DMS53 (cell line): ENCODE measurements at regions not wholly inside any gene's neighbourhood (a gene's known extent, or its start where the extent isn't known, plus 50 kb on each side); places are given as distances from the start of the nearest gene placed in this dataset.
"Not testable (repeated sequence)": the region's sequence is repeated elsewhere in the genome, so short reads cannot be mapped to it uniquely, and the experiment has no call there.

Source experiments
- DNase-seq: peaks from one replicate; lab custom pipeline; 2025; lab: John Stamatoyannopoulos, UW

DNA sequence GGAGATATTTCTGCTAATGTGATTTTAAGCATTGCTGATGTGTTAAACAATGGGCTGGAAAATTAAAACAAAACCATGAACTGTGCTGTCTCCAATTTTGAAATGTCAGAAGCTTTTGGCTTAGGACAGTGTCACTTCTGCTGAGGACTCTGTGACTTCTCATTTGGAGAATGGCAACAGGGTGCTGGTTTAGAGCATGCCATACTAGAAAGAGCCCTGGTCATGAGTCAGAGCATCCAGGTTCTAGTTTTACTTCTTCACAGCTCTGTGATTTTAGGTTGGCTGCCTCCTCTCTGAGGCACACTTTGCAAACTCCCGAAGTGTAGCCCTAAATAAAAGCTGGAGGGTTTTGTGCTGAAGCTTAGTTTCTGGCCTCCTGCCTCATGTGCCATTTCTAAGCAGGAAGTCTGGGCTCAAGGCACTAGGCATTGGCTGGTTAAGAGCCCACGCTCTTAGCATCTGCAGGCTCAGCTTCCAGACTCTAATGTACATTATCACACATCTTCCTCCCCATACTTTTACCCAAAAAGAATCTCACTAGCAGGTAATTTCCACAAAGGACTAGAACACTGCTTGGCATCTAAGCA, 193.8 kb downstream of the CNTN3 start:
- no peak for DNase-seq

DNA sequence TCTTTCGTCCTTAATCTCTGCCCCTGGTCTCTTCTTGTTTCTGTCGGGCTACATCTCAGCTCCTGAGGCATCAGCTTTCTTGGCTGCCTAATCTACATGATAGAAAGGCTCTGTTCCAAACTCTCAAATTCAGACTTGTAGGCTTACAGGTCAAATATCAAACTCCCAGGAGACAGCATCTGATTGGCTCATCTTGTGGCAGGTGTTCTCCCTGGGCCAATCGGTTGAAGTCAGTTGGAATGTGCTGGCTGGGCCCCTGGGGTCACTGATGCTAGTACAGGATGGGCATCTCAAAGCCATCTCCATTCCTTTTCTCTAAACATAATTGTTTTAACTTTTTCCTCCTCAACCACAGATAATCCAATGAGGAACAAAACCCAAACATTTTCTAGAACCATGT, 198.7 kb downstream of the CNTN3 start:
- no peak for DNase-seq

DNA sequence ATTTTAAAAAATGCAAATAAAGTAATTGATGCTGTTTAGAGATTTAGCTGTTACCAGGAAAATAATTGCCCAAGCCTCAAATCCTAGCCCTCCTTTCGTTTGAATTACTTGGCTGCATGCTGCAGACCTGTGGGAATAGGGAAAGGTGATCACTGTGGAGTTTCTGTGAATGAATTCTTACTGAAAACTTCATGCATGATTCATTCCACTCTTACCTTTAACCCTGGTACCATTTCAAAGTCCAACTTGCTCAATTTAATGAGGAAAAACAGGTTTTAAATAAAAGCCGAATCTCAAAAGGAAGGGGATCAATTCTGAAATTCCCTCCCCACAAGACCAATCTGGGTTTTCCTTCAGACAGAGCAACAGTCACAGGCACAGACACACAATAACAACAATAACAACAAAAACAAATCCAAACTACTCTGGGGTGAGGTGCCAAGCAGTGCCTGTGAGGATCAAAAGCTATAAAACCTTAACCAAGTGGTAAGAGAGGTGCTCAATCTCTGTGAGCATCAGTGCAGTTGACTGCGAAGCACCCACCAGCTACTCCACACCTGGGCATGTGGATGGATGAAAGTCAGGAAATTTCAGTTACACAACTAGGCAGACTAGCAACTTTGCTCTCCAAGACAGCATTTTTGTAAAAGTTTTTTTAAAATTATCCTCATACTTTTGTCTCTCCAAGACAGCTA, 200.8 kb downstream of the CNTN3 start:
- DNase-seq = no peak

GRCh38 chr3:74410276-74410941, 204.1 kb downstream of the CNTN3 start:
- no peak for DNase-seq

GRCh38 chr3:74409066-74409465, 205.4 kb downstream of the CNTN3 start:
- no peak for DNase-seq

DNA sequence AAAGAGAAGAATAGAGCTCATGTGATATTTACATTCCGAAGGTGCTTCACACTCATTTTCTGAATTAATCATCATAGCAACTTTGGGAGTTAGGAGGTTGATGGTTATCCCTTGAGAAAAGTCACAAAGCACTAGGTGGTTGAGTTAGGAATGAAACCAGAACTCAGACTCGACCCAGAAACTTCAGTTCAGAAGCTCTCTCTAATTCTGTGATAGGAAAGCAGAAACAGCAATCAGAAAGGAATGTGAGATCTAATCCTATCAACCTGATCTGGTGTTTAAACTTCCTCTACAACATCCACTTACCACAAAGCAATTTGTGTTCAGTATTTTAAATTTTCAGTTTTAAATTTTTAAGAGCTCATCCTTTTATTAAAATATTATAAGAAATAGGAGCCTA, 211.2 kb downstream of the CNTN3 start:
- DNase-seq = no peak

DNA sequence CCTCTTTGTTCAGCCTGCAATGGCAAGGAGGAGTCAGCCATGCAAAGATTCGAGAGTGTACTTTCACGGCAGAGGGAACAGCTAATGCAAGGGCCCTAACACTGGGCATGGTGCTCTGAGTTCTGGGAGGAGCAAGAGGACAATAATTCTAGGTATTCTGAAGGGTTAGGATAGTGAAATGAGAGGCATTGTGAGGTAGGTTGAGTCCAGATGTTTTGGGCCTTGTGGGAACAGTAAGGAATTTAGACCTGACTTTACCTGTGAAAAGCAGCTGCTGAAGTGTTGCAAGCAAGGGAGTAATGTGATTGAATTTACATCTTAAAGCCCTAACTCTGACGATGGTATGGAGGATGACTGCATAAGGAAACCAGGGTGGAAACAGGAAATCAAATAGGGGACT, 211.6 kb downstream of the CNTN3 start:
- DNase-seq = no peak

DNA sequence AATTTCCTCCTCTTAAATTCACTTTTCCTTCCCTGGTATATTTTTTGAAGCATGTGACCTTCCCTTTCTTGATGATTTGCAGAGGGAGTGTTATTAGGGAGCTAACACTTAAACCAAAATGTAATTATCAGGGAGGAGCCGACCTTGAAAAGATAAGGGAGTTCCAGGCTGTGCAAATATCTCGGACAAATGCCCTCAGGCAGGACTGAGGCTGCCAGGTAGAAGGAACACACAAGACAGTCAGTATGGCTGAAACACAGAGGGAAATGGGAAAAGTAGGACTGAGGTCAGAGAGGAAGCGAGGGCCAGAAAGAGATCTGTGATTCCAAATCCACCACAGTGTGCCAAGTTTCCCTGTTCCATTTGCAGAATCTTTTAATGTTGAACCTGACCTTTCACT, 221.0 kb downstream of the CNTN3 start:
- no peak for DNase-seq

DNA sequence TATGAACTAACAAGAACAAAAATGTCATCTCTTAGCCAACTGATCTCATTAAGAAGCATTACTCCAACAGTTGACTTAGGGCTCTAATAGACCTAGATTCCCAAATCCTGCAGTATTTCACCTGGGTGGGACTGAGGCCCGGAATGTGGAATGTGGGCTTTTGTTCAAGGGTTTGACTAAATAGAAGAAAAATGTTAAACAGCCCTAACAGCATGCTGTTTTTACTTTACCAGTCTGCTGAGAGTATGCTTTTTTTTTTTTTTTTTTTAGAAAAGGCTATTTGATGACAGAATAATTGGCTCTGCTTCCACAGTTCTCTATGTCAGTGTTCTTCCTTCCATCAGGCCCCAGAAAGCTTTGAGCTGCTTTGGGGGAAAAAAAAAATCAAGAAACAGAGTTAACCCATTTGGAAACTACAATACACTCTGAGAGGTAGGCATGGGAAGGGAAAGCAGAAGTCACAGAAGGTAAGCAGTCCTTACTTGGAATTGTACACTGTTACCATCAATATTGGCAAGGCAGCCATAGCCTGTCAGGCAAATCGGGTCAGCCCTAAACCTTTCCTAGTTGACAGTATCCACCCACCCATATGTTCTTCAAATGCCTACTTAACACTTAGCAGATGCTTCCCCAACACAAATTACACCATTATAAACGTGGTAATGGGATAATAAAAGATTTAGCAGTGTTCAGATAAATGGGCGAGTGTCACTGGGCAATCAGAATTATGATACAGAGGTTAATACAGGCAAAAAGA, 224.2 kb downstream of the CNTN3 start:
- DNase-seq = no peak

DNA sequence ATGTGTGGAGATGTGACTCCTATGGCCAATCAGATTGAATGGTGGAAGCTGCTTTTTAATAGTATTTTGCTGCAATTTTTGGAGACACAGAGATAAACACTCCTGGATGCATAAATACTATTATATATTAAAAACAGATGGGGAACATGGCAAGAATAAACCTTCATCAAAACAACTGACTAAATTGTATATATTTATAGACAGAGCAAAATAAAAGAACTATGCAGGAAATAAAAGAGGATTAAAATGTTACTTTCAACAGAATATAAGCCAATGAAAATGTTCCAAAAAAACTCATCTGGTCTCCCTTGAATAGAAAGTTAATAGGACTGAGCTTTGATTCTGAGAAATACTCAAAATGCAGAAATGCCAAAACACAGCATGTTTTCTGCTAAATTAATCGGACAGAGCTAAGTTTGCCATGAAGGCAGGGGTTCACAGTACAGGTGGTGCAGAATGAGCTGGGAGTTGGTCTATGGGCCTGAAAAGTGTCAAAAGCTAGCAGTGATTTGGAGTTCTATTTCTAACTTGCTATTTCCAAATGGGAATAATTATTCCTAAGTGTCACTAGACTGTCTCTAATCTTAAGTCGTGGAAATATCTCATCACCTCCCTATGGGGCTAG, 227.2 kb downstream of the CNTN3 start:
- no peak for DNase-seq

- no peak for DNase-seq
These were observed 230.3 kb downstream of the CNTN3 start for GRCh38 chr3:74384159-74384558.

DNA sequence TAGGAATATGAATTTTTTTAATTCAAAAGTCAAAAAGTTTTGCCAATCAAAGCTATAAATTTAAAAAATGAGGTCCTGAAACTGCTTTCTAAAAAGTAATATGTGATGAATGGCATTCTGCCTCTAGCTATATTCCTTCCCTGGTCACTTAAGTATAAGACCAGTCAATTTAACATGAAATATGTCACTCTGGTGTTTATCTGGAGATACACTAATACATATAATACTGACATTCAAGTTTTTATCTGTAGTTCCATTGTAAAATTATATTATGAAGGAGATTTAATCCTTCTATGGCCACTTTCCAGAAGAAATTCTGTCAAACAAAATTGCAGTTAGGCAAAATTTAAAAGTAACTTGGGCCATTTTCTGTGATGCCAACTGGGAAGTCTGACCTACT, 236.8 kb downstream of the CNTN3 start:
- no peak for DNase-seq

- DNase-seq = not testable (repeated sequence)
These were observed 238.1 kb downstream of the CNTN3 start for GRCh38 chr3:74376323-74376722.

DNA sequence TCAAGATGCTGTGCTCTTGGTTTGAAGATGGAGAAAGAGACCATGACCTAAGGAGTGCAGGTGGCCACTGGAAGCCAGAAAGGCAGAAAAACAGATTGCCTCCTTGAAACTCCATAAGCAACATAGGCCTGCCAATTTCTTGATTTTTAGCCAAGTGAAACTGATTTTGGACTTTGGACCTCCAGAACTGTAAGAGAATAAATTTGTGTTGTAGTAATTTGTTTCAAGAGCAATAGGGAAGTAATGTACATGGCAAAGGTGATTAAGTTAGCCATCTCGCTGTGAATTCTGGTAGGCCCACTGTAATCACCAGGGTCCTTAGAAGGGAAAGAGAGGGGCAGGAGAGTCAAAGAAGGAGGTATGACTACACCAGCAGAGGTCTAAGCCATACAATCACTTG, 238.8 kb downstream of the CNTN3 start:
- DNase-seq = no peak

GRCh38 chr3:74372743-74373142, 241.7 kb downstream of the CNTN3 start:
- no peak for DNase-seq

- no peak for DNase-seq
These were observed 244.1 kb downstream of the CNTN3 start for GRCh38 chr3:74370342-74370741.

GRCh38 chr3:74366331-74366730, 248.1 kb downstream of the CNTN3 start:
- DNase-seq = no peak

- DNase-seq = no peak
These were observed 251.1 kb downstream of the CNTN3 start for GRCh38 chr3:74363346-74363745.

- no peak for DNase-seq
These were observed 254.1 kb downstream of the CNTN3 start for GRCh38 chr3:74360406-74360805.

DNA sequence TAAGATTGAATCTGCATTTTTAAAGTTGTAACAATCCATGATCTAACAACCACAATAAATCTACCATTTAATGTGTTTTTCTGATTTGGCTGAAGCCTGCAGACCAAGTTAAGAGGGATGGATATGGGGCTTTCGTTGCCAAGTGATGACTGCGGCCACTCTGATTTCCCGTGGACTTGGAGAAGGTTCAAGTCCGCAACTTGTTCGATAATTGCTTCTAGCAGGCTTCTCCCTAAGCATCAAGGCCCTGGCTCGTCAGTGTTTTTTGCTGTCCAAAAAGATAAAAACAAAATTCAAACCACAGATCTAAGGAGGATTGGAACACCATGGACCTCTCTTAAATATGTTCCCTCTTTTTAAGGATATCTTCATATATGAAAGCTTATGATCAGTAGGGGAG, 256.6 kb downstream of the CNTN3 start:
- no peak for DNase-seq

DNA sequence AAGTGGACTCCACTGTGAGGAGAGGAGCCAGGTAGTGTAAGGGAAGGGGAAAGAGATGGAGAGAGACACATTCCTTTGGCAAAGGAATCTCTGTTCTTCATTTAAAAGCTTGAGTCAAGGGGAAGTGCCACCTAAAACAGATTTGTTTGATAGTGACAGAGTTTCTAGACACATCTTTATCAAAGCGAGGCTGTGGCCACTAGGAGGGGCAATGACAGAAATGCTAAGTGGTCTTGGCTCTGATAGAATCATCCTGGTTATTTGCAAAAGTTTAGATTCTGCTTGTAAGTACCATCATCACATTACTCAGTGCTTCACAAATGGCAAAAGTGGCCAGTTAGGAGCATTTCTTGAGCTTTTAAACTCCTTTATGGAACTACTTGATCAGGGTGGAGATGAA, 261.4 kb downstream of the CNTN3 start:
- no peak for DNase-seq

- no peak for DNase-seq
These were observed 262.3 kb downstream of the CNTN3 start for GRCh38 chr3:74352166-74352565.
